Fibroblast of the aortic adventitia (primary cell): ENCODE measurements at regions not wholly inside any gene's neighbourhood (a gene's known extent, or its start where the extent isn't known, plus 50 kb on each side); places are given as distances from the start of the nearest gene placed in this dataset.

ENCODE experiments used
- DNase-seq: peaks from one replicate; pipeline ENCODE4 v3.0.0-alpha.2; 2010; ENCODE audit warnings: low read depth
- H3K4me3 ChIP-seq: 2 replicates; pipeline ENCODE4 v1.5.1; 2011; ENCODE audit warnings: low read depth, mild to moderate bottlenecking, control low read depth, low read length, moderate library complexity
- CTCF ChIP-seq: IDR thresholded peaks from 2 replicates; pipeline ENCODE4 v1.5.1; 2011; ENCODE audit warnings: mild to moderate bottlenecking, low read length, control low read depth, inconsistent platforms; ENCODE audit not compliant: insufficient read depth

- DNase-seq, result no peak
- no peak overlapping the region for H3K4me3 ChIP-seq
- no peak for TF ChIP-seq CTCF
Measured at GRCh38 chr12:31876568-31877424, 82.4 kb upstream of the RESF1 start.

GRCh38 chr12:31875609-31875964, 83.6 kb upstream of the RESF1 start:
- H3K4me3 ChIP-seq, result no peak overlapping the region
- TF ChIP-seq CTCF, result no peak
- no peak for DNase-seq

- TF ChIP-seq CTCF, result no peak
- peak; percentile 60 for DNase-seq
- H3K4me3 ChIP-seq, result no peak overlapping the region
Measured at GRCh38 chr12:31874961-31875608, 84.1 kb upstream of the RESF1 start.

GRCh38 chr12:31872831-31873604, 86.2 kb upstream of the RESF1 start:
- no peak for TF ChIP-seq CTCF
- DNase-seq, result no peak
- H3K4me3 ChIP-seq, result no peak overlapping the region

GRCh38 chr12:31869972-31870371, 89.2 kb upstream of the RESF1 start:
- no peak overlapping the region for H3K4me3 ChIP-seq
- no peak for DNase-seq
- no peak for TF ChIP-seq CTCF

GRCh38 chr12:31868965-31869364, 90.2 kb upstream of the RESF1 start:
- no peak for TF ChIP-seq CTCF
- peak; percentile 50 for DNase-seq
- no peak overlapping the region for H3K4me3 ChIP-seq
